ENCODE measurements at regions not wholly inside any gene's neighbourhood (a gene's known extent, or its start where the extent isn't known, plus 50 kb on each side); places are given as distances from the start of the nearest gene placed in this dataset.
"Not testable (repeated sequence)": the region's sequence is repeated elsewhere in the genome, so short reads cannot be mapped to it uniquely, and the experiment has no call there.

GRCh38 chr2:158866082-158866481, 71.0 kb downstream of the DAPL1 start:
- H3K36me3 ChIP-seq (ENCODE audit: insufficient read depth, low read length); H3K9me3 ChIP-seq (ENCODE audit: low read length); H3K4me3 Mint-ChIP-seq; CTCF ChIA-PET; H3K4me1 Mint-ChIP-seq; H3K4me3 ChIP-seq (ENCODE audit: low read length); H3K27me3 ChIP-seq (ENCODE audit: insufficient read depth, low read length, poor library complexity, severe bottlenecking); H3K36me3 Mint-ChIP-seq; H3K9me3 Mint-ChIP-seq; DNase-seq; H3K27me3 Mint-ChIP-seq; H3K4me1 ChIP-seq (ENCODE audit: insufficient read depth, low read length); H3K27ac Mint-ChIP-seq; POLR2A ChIA-PET; H3K27ac ChIP-seq (ENCODE audit: low read depth, low read length): not testable (repeated sequence)

GRCh38 chr2:158867531-158868191, 72.5 kb downstream of the DAPL1 start:
- H3K4me1 ChIP-seq (ENCODE audit: insufficient read depth, low read length); H3K27ac Mint-ChIP-seq; H3K9me3 Mint-ChIP-seq; H3K27ac ChIP-seq (ENCODE audit: low read depth, low read length); H3K27me3 Mint-ChIP-seq; H3K4me3 ChIP-seq (ENCODE audit: low read length); POLR2A ChIA-PET; H3K36me3 Mint-ChIP-seq; H3K9me3 ChIP-seq (ENCODE audit: low read length); H3K27me3 ChIP-seq (ENCODE audit: insufficient read depth, low read length, poor library complexity, severe bottlenecking); CTCF ChIA-PET; H3K4me1 Mint-ChIP-seq; DNase-seq; H3K36me3 ChIP-seq (ENCODE audit: insufficient read depth, low read length): not testable (repeated sequence)
- H3K4me3 Mint-ChIP-seq, result peak overlapping the region in 1 of 7 donors; percentile 18

- H3K27ac Mint-ChIP-seq; H3K9me3 ChIP-seq (ENCODE audit: low read length); DNase-seq; CTCF ChIA-PET; H3K27me3 ChIP-seq (ENCODE audit: insufficient read depth, low read length, poor library complexity, severe bottlenecking); H3K4me1 Mint-ChIP-seq; POLR2A ChIA-PET; H3K27me3 Mint-ChIP-seq; H3K4me1 ChIP-seq (ENCODE audit: insufficient read depth, low read length); H3K4me3 ChIP-seq (ENCODE audit: low read length); H3K4me3 Mint-ChIP-seq; H3K9me3 Mint-ChIP-seq; H3K36me3 ChIP-seq (ENCODE audit: insufficient read depth, low read length); H3K36me3 Mint-ChIP-seq; H3K27ac ChIP-seq (ENCODE audit: low read depth, low read length): not testable (repeated sequence)
Observed at GRCh38 chr2:158868386-158868785, 73.3 kb downstream of the DAPL1 start.

- H3K27me3 Mint-ChIP-seq; POLR2A ChIA-PET; H3K36me3 Mint-ChIP-seq; H3K4me3 ChIP-seq (ENCODE audit: low read length); H3K4me3 Mint-ChIP-seq; H3K27me3 ChIP-seq (ENCODE audit: insufficient read depth, low read length, poor library complexity, severe bottlenecking); DNase-seq; H3K4me1 Mint-ChIP-seq; H3K4me1 ChIP-seq (ENCODE audit: insufficient read depth, low read length); H3K27ac ChIP-seq (ENCODE audit: low read depth, low read length); H3K9me3 Mint-ChIP-seq; H3K9me3 ChIP-seq (ENCODE audit: low read length); H3K27ac Mint-ChIP-seq; H3K36me3 ChIP-seq (ENCODE audit: insufficient read depth, low read length); CTCF ChIA-PET: not testable (repeated sequence)
Observed at GRCh38 chr2:158869122-158869521, 74.0 kb downstream of the DAPL1 start.

- H3K9me3 ChIP-seq (ENCODE audit: low read length); H3K27me3 ChIP-seq (ENCODE audit: insufficient read depth, low read length, poor library complexity, severe bottlenecking); H3K36me3 ChIP-seq (ENCODE audit: insufficient read depth, low read length); H3K4me3 Mint-ChIP-seq; H3K4me3 ChIP-seq (ENCODE audit: low read length); CTCF ChIA-PET; H3K27me3 Mint-ChIP-seq; H3K9me3 Mint-ChIP-seq; DNase-seq; H3K36me3 Mint-ChIP-seq; H3K27ac ChIP-seq (ENCODE audit: low read depth, low read length); H3K27ac Mint-ChIP-seq; H3K4me1 Mint-ChIP-seq; POLR2A ChIA-PET; H3K4me1 ChIP-seq (ENCODE audit: insufficient read depth, low read length): not testable (repeated sequence)
Observed at GRCh38 chr2:158869609-158870008, 74.5 kb downstream of the DAPL1 start.

GRCh38 chr2:158878003-158878402, 82.9 kb downstream of the DAPL1 start:
- Histone ChIP-seq H3K4me1 (ENCODE audit: insufficient read depth, low read length) (no peaks in the 10 kb centered on the region), H3K4me3 (ENCODE audit: low read length) (no peak overlapping the region), H3K27me3 (ENCODE audit: insufficient read depth, low read length, poor library complexity, severe bottlenecking) (no peaks in the 10 kb centered on the region), H3K36me3 (ENCODE audit: insufficient read depth, low read length) (no peaks in the 10 kb centered on the region), H3K27ac (ENCODE audit: low read depth, low read length) (no peak overlapping the region), H3K9me3 (ENCODE audit: low read length) (no peaks in the 10 kb centered on the region)
- peaks cover 0 to 5% (median 0%) of the 10 kb centered on the region in 5 donors for H3K9me3 Mint-ChIP-seq
- DNase-seq, result no peak
- no peak overlapping the region for H3K27ac Mint-ChIP-seq
- ChIA-PET POLR2A (no interaction called here), CTCF (no interaction called here)
- no peaks in the 10 kb centered on the region for H3K4me1 Mint-ChIP-seq
- no peaks in the 10 kb centered on the region for H3K36me3 Mint-ChIP-seq
- H3K4me3 Mint-ChIP-seq, result no peak overlapping the region
- peaks cover 4 to 6% of the 10 kb centered on the region in 2 donors for H3K27me3 Mint-ChIP-seq

GRCh38 chr2:158879229-158879903, 84.2 kb downstream of the DAPL1 start:
- Histone ChIP-seq H3K4me1 (ENCODE audit: insufficient read depth, low read length) (no peaks in the 10 kb centered on the region), H3K27ac (ENCODE audit: low read depth, low read length) (no peak overlapping the region), H3K36me3 (ENCODE audit: insufficient read depth, low read length) (no peaks in the 10 kb centered on the region), H3K9me3 (ENCODE audit: low read length) (no peaks in the 10 kb centered on the region), H3K27me3 (ENCODE audit: insufficient read depth, low read length, poor library complexity, severe bottlenecking) (no peaks in the 10 kb centered on the region), H3K4me3 (ENCODE audit: low read length) (no peak overlapping the region)
- no peaks in the 10 kb centered on the region for H3K36me3 Mint-ChIP-seq
- POLR2A ChIA-PET, result no interaction called here
- H3K9me3 Mint-ChIP-seq, result peaks cover 0 to 5% (median 0%) of the 10 kb centered on the region in 5 donors
- no peak overlapping the region for H3K27ac Mint-ChIP-seq
- peaks cover 4 to 6% of the 10 kb centered on the region in 2 donors for H3K27me3 Mint-ChIP-seq
- CTCF ChIA-PET, result no interaction called here
- no peaks in the 10 kb centered on the region for H3K4me1 Mint-ChIP-seq
- no peak for DNase-seq
- no peak overlapping the region for H3K4me3 Mint-ChIP-seq

- H3K4me1 Mint-ChIP-seq, result no peaks in the 10 kb centered on the region
- H3K27ac ChIP-seq (ENCODE audit: low read depth, low read length), result no peak overlapping the region
- no peak overlapping the region for H3K4me3 Mint-ChIP-seq
- no peaks in the 10 kb centered on the region for H3K4me1 ChIP-seq (ENCODE audit: insufficient read depth, low read length)
- no peaks in the 10 kb centered on the region for H3K36me3 ChIP-seq (ENCODE audit: insufficient read depth, low read length)
- no peak overlapping the region for H3K27ac Mint-ChIP-seq
- no peaks in the 10 kb centered on the region for H3K27me3 ChIP-seq (ENCODE audit: insufficient read depth, low read length, poor library complexity, severe bottlenecking)
- H3K9me3 Mint-ChIP-seq, result peaks cover 0 to 3% (median 0%) of the 10 kb centered on the region in 5 donors
- H3K27me3 Mint-ChIP-seq, result peaks cover 6 to 14% of the 10 kb centered on the region in 2 donors
- DNase-seq, result no peak
- H3K36me3 Mint-ChIP-seq, result no peaks in the 10 kb centered on the region
- H3K4me3 ChIP-seq (ENCODE audit: low read length), result no peak overlapping the region
- POLR2A ChIA-PET, result no interaction called here
- H3K9me3 ChIP-seq (ENCODE audit: low read length), result no peaks in the 10 kb centered on the region
- CTCF ChIA-PET, result no interaction called here
Observed at GRCh38 chr2:158882297-158882696, 86.1 kb upstream of the TANC1 start.

GRCh38 chr2:158884552-158884951, 83.9 kb upstream of the TANC1 start:
- POLR2A ChIA-PET, H3K4me1 Mint-ChIP-seq: not testable (repeated sequence)

More at GRCh38 chr2:158884552-158884951, 83.9 kb upstream of the TANC1 start:
- H3K9me3 ChIP-seq (ENCODE audit: low read length); H3K27ac ChIP-seq (ENCODE audit: low read depth, low read length); H3K4me3 Mint-ChIP-seq; CTCF ChIA-PET; H3K4me3 ChIP-seq (ENCODE audit: low read length); H3K36me3 Mint-ChIP-seq; H3K27me3 ChIP-seq (ENCODE audit: insufficient read depth, low read length, poor library complexity, severe bottlenecking); H3K36me3 ChIP-seq (ENCODE audit: insufficient read depth, low read length); H3K27ac Mint-ChIP-seq; H3K4me1 ChIP-seq (ENCODE audit: insufficient read depth, low read length); H3K9me3 Mint-ChIP-seq; DNase-seq: not testable (repeated sequence)
- H3K27me3 Mint-ChIP-seq, result peaks cover 9 to 21% of the 10 kb centered on the region in 2 donors

Data from CD8-positive, alpha-beta memory T cell (primary cell).